Activated CD4-positive, alpha-beta T cell treated with anti-CD3 and anti-CD28 coated beads, Interleukin-10, Interleukin-2, amounts not matched to agents 100 ng/mL and 50 ng/mL, durations not matched to agents 16 hours and 8 hours (primary cell): ENCODE measurements at regions not wholly inside any gene's neighbourhood (a gene's known extent, or its start where the extent isn't known, plus 50 kb on each side); places are given as distances from the start of the nearest gene placed in this dataset.

ENCODE experiments used
- DNase-seq: peaks from one replicate; pipeline ENCODE4 v3.0.0-alpha.2; 2020

DNA sequence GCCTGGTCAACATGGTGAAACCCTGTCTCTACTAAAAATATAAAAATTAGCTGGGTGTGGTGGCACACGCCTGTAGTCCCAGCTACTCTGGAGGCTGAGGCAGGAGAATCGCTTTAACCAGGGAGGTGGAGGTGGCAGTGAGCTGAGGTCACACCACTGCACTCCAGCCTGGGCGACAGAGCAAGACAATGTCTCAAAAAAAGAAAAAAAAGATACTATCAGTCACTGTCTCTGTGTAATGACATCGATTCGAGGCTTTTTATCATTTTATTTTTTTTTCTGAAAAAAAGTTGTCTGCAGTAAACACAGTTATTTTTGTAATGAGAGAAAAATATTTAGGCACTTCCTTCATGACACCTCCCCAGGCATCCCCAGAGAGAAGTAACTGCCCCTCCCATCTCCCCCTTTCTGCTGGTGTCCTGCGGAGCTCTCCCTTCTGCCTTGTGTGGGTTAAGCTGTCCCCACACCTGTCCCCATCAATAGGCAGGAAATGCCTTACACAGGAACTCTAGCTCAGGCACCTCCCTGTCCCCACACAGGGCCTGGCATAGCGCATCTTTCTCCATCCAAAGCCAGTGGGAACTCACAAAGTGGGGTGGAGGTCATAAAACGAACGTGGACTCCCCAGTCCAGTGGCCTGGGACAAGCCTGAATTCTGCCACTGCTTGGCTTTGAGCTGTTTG is 132.0 kb downstream of the SYF2 start:
- DNase-seq: no peak

DNA sequence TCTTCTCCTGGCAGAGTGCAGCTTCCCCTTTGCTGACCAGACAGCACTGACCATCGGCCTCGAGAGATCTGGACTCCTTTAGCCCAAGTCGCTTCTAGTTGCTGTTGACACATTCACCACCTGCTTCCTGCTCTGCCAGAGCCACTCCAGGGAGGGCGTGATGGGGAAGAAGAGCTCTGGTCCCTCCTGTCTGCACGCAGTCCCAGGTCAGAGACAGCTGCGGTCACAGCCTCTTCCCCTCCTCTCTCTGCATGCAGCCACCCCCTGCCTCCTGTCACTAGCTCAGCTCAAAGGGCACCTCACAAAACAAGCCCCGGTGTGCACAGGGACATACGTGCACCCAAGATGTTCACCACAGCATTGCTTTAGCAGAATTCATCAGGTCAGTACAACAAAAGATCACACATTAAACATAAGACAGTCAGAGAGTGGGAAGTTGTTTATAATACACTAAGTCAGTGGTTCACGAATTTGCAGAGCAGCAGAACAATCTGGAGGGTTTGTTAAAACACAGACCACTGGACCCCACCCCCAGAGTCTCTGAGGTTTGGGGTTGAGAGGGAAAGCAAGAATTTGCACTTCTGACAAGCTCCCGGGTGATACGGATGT is 132.9 kb downstream of the SYF2 start:
- peak; percentile 39 for DNase-seq

DNA sequence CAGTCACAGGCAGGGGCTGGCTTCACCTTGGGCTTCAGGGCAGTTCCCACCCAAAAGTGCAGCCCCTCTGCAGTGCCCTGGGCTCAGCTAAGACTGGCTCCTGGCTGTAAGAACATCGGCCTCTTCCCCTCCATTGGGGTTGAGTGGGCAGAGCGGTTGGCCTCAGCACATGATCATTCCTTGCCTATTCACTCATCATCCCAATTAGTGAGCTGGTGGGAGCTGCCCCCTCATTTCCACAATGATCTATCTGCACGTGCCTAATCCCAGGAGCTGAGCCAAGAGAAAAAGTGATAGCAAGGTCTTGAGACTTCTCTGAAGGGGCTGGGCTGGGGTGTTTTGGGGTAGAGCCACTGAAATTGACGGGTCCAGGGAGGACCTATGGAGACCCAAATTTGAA is 133.6 kb downstream of the SYF2 start:
- DNase-seq: no peak

DNA sequence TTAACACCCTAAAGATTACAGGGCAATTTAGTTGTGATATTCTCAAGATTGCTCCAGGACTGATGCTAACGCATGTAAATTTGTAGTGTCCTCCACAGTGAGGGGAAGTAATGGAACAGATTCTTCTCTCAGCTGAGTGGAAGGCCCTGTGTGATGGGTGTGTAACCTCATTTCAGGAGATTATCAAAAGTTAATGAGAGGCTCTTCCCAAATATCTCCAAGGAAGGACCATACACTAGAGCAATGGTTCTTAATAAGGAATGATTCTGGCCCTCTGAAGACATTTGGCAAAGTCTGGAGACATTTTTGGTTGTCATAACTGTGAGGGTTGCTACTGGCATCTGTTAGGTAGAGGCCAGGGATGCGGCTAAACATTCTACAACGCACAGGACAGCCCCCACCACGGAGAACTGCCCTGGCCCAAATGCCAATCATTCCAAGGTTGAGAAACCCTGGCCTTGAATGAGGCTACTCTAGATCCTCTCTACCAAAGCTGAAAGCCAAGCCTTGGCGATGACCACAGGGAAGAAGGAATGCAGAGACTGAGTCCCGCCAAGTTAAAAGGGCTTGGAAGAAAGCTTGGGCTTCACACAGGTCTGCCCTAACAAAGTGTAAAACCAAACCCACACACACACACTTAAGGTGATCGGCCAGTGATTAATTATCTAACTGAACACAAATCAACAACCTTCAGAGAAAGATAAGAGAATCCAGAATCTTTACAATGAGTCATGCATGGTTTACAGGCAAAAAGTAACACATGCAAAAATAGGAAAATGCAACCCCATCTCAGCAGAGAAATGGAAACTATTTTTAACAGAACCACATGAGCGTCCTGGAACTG is 135.8 kb downstream of the SYF2 start:
- DNase-seq: no peak

DNA sequence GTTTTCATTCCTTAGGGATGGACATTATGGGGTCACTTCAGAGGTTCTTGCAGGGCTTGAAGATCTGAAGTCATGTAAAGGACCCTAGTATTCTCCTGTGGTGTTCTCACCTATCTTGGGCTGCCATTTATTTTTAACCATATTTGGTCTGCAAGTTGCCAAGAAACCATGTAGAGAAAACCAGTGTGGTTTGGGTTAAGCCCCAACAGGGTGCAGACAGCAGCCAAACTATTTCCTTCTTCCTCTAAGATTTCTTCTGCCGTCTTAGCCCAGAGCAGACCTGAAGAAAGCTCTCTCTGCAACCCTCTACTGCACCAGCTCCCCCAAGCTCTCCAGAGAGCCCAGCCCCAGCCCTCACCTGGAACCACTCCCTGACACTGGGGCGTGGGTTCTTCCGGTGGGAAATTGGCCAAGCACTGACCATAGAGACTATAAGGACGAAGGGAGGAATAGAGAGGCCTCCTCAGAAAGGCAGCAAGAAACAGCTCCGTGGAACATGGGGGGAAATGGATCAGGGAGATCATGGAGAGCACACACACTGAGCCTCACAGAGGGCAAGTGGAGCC is 136.6 kb downstream of the SYF2 start:
- peak; percentile 34 for DNase-seq

DNA sequence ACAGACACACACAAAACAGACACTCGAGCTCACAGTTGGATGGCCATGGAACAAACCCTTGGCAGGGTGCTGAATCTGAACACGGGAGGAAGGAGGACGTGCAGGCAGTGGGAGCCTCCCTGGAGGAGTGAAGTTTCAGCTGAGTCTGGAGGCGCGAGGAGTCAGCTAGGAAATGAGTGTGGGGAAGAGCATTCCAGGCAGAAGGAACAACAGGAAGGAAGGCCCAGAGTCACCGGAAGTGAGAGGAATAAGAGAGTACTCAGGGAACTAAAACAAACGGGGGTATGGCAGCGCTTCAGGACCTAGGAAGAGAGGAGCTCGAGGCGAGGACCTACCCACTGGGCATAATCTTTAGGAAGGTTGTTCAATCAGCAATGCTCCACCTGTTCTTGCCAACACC is 137.3 kb downstream of the SYF2 start:
- no peak for DNase-seq

DNA sequence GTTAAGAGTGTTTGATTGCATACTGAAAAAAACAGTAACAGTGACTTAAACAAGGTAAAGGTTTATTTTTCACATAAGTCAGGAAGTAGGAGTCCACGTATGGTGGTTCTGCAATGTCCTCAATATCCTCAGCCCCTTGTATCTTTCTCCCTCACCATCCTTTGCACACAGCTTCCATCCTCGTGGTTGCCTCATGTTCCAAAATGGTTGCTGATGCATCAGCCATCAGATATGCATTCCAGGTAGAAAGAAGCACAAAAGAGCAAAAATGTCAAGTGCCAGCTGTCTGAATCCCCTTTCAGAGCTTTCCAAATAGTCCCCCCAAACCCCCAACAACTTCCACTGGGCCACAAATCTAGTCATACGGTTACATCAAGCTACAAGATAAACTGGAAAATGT is 138.1 kb downstream of the SYF2 start:
- DNase-seq: no peak

DNA sequence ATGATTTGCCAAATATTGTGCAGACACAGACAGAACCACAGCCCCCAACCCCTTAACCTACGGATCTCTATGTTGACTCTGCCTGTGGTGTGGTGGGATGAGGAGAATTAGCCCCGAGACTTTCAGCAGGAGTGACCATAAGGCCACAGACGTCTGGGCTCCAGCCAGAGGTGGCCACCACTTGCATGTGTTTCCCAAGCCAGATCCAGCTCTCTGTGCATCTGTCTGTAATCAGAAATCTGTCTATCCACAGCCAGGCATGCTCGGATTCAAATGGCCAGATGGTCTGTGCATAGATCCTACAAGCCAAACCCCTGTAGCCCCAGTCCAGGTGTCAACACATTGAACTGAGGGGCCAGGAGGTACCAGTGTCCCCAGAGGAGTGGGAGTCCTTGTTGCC is 140.6 kb downstream of the SYF2 start:
- no peak for DNase-seq

DNA sequence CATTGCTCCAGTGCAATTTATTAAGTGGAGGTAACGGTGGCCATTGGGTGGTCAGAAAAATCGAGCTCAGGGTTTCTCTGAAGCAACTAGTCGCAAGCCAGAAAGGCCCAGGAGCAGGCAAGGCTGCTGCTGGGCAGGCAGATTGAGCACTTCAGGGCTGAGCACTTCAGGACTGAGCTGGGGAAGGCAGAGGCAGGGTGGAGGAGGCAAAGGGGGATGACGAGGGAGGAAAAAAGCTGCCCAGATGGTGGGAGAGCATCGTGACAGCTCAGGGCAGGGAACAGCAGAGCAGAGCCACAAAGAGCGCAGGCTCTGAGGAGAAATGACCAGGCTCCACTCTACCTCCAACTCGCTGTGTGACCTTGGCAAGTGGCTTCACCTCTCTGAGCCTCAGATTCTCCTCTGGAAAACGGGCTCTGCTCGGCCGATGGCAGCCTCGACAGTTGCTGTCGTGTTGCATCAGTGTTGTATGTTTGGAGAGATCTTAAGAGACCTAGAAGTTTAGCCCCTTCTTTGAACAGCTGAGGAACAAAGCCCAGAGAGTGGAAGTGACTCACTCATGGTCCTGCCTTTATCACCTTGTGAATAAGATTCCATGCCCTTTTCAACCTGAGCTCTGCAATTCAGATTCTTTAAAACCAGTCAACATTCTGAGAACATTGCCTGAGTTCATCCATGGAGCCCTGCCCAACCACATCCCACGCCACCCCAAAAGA is 141.4 kb downstream of the SYF2 start:
- no peak for DNase-seq

DNA sequence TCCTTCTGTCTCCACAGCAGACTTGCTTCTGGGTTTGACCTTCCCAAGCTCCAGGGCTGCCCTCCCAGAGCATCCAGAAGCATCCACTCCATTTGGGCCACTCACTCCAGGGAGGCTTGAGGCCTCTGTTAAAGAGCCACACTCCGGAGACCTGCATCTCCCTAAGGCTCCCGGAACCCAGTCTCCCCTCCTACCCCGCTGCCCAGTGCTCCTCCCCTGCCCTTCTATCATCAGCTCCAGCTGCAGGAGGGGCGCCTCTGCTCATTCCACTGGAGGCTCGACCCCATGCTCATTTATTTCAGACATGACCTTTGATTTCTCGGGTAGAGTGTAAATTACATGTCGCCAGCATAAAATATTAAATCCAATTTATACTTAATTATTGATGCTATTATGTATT is 142.5 kb downstream of the SYF2 start:
- DNase-seq: no peak

DNA sequence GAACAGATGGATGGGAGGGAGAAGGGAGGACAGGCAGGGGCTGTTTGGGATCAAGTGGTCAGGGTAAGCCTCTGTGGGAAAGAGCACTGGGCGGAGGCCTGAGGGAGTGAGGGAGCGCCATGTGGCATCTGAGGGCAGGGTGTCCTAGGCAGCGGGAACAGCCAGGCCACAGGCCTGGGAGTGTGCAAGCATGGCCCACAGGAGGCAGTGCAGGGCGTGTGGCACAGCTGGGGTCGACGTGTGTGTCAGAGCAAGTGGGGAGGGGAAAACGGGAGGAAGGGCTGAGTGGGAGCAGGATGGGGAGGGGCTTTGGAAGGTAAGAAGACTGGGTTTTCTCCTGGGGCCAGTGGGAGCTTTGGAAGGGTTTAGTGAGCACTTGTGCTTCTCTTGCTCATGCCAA is 143.4 kb downstream of the SYF2 start:
- DNase-seq: no peak

DNA sequence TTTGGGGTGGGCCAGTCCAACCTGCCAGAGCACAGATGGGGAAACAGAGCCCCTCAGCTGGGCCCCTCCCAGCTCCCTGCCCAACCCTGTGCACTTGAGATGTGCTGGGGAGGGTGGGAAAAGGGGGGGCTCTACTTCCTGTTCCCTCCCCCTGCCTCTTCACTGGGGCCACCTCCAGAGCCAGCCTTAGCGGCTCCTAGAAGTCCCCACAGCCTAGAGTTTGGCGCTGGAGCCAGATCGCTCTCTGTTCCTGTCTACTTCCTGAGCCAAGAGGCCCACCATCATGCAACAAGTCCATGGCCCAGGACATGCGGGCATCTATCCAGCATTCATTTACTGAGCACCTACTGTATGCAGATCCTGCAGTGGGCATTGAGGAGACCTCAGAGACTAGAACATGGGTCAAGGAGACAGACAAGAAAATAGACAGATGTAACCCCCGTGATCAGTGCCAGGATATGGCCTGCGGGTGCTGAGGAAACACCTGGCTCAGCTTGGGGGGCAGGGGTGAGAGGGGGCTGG is 144.1 kb downstream of the SYF2 start:
- no peak for DNase-seq

DNA sequence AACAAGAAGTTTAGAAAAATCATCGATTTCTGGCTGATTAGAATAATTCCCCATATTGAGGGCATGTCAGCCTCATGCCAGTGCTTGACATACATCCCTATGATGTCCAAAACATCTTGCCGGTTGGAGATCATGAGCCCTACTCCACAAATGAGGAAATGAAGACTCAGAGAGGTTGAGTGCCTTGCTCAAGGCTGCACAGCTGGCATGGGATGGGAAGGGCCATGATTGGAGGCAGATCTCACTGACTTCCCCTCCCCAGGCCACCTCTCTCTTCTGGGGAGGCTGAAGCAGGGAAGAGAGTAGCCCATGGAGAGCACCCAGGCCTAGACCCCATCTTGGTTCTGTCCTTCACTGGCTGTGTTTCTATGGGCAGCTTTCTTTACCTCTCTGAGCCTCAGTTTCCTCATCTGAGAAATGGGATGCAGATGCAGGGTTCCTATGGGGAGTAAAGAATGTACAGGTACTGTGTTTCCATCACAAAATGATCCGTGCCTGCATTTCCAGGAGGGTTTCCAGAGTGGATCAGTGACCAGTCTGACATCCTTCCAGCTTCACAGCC is 145.7 kb downstream of the SYF2 start:
- DNase-seq: no peak

DNA sequence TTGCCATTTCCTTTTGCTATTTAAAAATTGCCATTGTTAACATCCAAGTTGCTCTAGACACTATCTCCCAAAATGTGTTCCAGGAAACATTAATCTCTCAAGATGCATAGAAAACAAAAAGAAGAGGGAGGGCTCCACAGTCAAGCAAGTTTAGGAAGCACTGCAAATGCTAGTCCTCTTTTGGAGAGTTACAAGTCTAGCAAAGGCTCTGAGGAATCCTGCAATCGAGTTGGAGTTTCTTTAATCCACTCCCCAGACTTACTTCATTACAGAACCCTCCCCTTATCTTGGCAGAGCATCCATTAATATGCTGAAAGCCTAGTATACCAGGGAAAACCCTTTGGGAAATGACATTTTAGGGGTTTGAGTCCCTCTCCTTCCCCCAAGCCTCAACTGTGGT is 147.9 kb downstream of the SYF2 start:
- DNase-seq: no peak

DNA sequence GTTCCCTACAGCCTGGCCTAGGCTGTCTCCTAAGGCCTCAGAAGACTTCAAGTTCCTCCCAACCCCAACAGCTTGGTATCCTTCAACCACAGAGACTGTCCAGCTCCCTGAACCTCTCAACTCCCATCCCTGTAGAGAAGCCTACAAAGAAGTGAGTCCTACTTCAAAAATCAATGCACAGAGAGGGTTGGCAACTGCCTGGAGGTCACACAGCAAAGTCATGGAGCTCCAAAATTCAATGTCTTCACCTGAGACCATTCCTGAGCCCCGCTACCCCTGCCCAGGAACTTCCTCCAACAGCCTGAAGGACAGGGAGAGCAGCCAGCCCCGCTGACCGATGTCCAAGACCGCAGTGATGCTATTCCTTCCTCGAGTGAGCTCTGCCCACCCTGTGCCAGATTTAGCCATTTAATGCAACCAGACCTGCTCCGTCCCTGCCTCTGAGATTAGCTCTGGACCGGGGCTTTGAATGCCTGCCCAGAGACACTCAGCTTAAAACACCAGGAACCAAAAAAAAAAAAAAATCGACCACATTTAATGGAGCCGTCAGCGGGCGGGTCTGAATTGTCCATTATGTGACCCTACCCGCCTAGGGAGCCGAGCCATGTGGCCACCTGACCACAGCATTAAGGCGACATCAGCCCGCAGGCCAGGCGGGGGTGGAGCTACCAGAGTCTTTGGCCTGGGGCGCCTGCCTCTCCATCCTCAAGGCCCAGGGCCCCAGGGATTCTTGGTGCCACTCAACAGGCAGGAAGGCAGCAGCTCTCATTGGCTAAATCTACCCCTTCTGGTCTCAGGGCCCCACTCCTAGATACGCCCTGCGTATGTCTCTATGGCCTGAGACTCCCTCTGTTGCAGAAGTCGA is 148.6 kb downstream of the SYF2 start:
- DNase-seq: no peak

DNA sequence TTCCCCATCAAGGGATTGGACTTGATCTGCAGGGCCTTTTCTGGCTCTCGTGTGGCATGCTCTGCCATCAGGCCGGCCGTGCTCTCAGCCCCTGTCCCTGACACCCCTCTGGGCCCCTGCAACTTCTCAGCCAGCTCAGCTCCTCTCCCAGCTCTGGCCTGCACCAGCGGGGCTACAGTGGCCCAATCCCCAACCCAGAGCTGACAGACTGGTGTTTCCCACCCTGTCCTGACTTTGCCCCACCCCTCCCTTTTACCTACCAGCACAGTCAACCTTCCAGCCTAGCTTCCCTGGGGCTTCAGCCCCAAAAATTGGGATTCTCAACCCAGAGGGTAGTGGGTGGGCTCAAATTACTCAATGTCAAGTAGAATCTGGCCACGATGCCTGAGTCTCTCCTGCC is 149.3 kb downstream of the SYF2 start:
- no peak for DNase-seq

DNA sequence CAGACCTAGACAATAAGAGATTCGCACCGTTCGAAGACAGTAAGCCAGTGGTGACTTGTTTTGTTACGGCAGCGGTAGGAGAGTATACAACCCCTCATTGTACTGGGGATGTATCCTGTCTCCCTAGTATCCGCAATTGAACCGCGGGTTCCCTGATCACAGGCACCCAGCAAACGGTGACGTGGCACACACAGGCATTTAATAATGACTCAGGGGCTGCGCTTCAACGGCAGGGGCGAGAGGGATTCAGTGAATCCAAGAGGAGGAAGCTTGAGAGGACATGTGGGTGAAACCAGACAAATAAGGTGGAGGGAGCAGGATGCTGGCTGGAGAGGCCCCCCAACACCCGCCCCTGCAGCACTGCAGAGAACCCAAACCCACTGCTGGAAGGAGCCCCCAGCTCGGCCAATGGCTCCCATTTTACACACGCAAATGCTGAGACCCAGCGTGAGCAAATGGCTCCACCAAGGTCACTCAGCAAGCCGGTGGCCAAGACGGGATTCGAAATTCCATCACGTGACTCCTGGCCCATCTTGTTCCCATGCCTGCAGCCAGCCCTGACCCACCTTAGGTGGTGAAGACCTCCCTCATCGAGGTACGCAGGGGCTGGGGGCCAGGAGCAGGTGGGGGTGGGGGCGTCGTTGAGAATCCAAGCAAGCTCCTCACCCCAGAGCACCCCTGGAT is 149.9 kb downstream of the SYF2 start:
- no peak for DNase-seq

DNA sequence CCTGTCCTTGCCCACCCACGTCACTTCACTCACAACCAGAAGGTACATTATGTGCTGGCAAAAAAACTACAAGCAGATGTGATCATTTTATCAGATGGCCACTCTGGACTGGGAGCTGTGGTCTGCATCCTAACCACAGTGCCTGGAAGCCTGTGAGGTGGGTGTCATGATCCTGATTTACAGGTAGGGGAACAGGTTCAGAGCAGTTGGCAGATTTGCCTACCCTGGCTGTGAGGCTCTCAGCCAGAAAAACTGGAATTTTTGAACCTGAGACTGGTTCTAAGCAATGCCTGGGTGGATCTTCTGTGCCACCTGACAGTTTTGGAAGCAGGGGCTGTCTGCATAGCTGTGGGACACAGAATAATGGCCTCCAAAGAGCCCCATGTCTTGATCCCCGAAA is 150.8 kb downstream of the SYF2 start:
- DNase-seq: no peak

DNA sequence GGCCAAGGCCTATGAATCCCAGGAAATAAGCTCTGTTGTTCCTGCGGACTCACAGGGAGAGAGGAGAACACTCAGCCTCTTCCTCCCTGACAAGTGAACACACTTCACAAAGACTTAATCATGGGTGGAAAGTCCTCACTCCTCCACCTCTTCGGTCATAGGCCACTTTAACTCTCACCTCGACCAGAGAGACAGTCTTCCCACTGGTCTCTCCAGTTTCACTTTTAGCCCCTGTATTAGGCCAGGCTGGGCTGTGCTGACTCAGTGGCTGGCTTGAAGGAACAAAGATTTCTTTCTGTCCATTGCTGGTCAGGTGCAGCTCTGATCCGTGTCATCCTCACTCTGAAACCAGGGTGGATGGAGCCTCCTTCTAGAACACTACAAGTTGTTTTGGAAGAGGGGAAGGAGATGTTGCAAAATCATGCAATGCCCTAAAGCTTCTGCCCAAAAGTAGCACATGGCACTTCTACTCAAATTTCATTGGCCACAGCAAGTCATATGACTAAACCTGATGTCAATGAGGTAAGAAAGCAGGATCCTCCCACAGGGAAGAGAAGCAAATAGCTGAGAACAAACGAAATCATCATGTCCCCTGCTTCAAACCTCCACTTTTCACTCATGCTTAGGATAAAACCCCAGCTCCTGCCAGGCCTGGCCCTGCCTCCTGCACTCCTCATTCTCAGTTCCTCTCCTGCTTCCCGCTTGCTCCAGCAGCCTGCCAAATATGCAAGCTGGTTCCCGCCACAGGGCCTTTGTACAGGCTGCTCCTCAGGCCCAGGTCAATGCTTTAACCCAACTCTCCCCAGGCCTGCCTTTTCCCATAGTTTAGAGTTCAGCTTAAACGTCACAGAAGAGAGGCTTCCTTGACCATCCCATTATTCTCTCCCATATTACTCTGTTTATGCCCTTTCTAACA is 150.5 kb upstream of the RUNX3 start:
- no peak for DNase-seq

DNA sequence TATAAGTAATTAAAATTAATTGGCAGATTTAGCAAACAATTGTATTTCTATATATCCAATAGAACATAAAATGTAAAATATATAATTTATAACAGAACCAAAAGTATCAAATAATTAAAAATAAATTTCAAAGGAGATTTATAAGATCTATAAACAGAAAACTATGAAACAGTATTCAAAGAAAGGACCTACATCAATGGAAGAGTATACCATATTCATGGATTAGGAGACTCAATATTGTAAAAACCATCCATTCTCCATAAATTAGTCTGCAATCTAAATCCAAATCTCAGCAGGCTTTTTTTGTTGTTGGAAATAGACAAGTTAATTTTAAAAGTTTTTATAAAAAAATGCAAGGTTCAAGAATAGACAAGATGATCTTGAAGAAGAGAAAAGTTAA is 149.0 kb upstream of the RUNX3 start:
- DNase-seq: no peak
